ENCODE measurements at regions not wholly inside any gene's neighbourhood (a gene's known extent, or its start where the extent isn't known, plus 50 kb on each side); places are given as distances from the start of the nearest gene placed in this dataset.

DNA sequence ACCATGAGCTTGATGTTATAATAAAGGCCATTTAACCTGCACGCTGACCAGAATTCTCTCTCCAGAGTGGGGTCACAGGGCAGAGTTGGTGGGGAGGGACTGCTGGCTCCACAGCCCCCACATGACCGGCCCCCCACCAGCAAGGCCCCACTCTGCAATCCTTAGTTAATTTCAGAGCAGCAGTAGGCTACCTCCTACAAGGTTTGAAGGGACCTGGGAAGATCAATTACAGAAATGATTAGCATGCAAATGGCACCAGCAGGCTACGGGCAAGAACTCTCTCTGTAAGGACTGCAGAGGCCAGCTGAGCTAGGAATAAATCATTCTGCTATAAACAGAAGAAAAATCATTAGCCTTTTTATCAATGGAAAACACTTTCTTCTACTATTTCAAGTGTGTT, 135.3 kb downstream of the C1D start:
- Histone ChIP-seq H3K36me3 (no peaks in the 10 kb centered on the region), H3K4me2 (no peak overlapping the region), H3K4me3 (no peak overlapping the region), H3K9ac (no peak overlapping the region), H3K9me3 (replicated peaks in 1 of 11) (no peaks in the 10 kb centered on the region), H3K27me3 (no peaks in the 10 kb centered on the region), H3K27ac (no peak overlapping the region), H3K4me1 (peaks cover 0 to 7% (median 6%) of the 10 kb centered on the region in 10 experiments; a peak in 9 of 20 replicates), H4K20me1 (no peaks in the 10 kb centered on the region)
- no peak for TF ChIP-seq Cebpa-rat (IDR thresholded peaks at IDR 0.05)

DNA sequence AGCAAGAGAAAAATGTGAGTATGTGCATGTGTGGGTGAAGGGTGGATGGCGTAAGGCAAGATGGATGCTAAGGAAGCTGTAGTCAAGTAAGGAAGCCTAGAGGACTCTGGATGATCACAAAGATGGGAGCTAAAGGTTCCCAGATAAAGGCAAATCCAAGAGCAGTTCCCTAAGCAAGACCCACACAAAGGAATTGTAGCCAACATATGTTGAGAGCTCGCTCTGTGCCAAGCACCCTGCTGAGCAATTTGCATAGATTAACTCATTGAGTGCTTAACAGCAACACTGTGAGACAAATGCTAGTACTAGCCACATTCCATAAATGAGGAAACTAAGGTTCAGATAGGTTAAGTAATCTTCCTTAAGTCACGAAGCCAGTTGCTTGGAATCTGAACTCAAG, 132.6 kb downstream of the C1D start:
- no peaks in the 10 kb centered on the region for H4K20me1 ChIP-seq
- H3K36me3 ChIP-seq, result no peaks in the 10 kb centered on the region
- no peak overlapping the region for H3K27ac ChIP-seq
- TF ChIP-seq Cebpa-rat (IDR thresholded peaks at IDR 0.05), result no peak
- no peaks in the 10 kb centered on the region for H3K9me3 ChIP-seq (replicated peaks in 1 of 11)
- H3K4me1 ChIP-seq, result no peaks in the 10 kb centered on the region
- no peaks in the 10 kb centered on the region for H3K27me3 ChIP-seq
- no peak overlapping the region for H3K4me3 ChIP-seq
- H3K4me2 ChIP-seq, result no peak overlapping the region
- no peak overlapping the region for H3K9ac ChIP-seq

DNA sequence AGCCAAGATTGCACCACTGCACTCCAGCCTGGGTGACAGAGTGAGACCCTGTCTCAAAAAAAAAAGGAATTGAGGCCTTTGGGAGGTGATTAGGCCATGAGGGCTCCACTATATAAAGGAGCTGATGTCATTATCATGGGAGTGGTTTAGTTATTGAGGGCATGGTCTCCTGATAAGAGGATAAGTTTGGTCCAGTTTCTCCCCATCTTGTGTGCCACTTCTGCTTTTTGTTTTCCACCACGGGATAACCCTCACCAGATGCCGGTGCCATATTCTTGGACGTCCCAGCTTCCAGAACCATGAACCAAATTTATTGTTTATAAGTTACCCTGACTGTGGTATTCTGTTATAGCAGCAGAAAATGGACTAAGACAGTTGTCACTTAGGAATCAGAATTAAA, 125.8 kb downstream of the C1D start:
- no peak for TF ChIP-seq Cebpa-rat (IDR thresholded peaks at IDR 0.05)
- Histone ChIP-seq H3K27me3 (no peaks in the 10 kb centered on the region), H4K20me1 (no peaks in the 10 kb centered on the region), H3K9ac (no peak overlapping the region), H3K4me1 (peaks cover 0 to 7% (median 0%) of the 10 kb centered on the region in 10 experiments; a peak in 3 of 20 replicates), H3K36me3 (no peaks in the 10 kb centered on the region), H3K4me2 (no peak overlapping the region), H3K9me3 (replicated peaks in 1 of 11) (0 out of 22 replicates have a peak, but pooled peaks cover 0 to 3% (median 0%) of the 10 kb centered on the region in 11 experiments), H3K4me3 (no peak overlapping the region), H3K27ac (no peak overlapping the region)

- H3K9ac ChIP-seq, result no peak overlapping the region
- H3K4me1 ChIP-seq, result peaks cover 0 to 7% (median 0%) of the 10 kb centered on the region in 10 experiments; a peak in 3 of 20 replicates
- H3K9me3 ChIP-seq (replicated peaks in 1 of 11), result peaks cover 5 to 12% (median 8%) of the 10 kb centered on the region in 11 experiments
- no peak overlapping the region for H3K4me3 ChIP-seq
- TF ChIP-seq Cebpa-rat (IDR thresholded peaks at IDR 0.05), result no peak
- H4K20me1 ChIP-seq, result no peaks in the 10 kb centered on the region
- H3K4me2 ChIP-seq, result no peak overlapping the region
- no peak overlapping the region for H3K27ac ChIP-seq
- H3K36me3 ChIP-seq, result no peaks in the 10 kb centered on the region
- no peaks in the 10 kb centered on the region for H3K27me3 ChIP-seq
Observed at GRCh38 chr2:67938053-67938452, 124.8 kb downstream of the C1D start.

- peaks cover 14 to 22% (median 19%) of the 10 kb centered on the region in 11 experiments for H3K9me3 ChIP-seq (replicated peaks in 1 of 11)
- no peaks in the 10 kb centered on the region for H4K20me1 ChIP-seq
- no peaks in the 10 kb centered on the region for H3K36me3 ChIP-seq
- H3K9ac ChIP-seq, result no peak overlapping the region
- peaks cover 7 to 19% (median 12%) of the 10 kb centered on the region in 10 experiments; a peak in 18 of 20 replicates for H3K4me1 ChIP-seq
- TF ChIP-seq Cebpa-rat (IDR thresholded peaks at IDR 0.05), result no peak
- H3K4me3 ChIP-seq, result no peak overlapping the region
- H3K27me3 ChIP-seq, result no peaks in the 10 kb centered on the region
- H3K4me2 ChIP-seq, result no peak overlapping the region
- no peak overlapping the region for H3K27ac ChIP-seq
Observed at GRCh38 chr2:67945056-67945455, 117.7 kb downstream of the C1D start.

- Histone ChIP-seq H3K27me3 (no peaks in the 10 kb centered on the region), H3K4me2 (peak overlapping the region in 10 of 11 experiments; percentile 8 to 53 (median 34); a peak in 13 of 22 replicates)
- TF ChIP-seq Cebpa-rat (IDR thresholded peaks at IDR 0.05), result no peak
Observed at GRCh38 chr2:67945940-67946339, 116.9 kb downstream of the C1D start.

DNA sequence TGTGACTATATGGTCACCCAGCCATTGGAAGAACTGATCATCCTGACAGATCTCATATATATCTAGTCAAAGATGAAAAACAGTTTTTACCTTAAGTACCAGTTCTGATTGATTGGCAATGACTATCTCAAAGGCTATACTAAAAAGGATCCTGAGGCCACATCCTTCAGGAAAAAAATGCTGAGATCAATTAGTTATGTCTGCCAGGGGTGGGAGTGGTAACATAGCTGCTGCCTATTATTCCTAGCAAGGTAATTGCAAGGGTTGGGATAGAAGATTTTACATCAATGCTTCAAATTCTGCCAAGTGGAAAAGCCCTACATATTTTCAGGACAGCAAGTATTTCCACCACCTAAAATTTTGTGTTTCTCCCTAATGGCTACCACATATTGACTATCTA, 114.7 kb downstream of the C1D start:
- H3K4me2 ChIP-seq, result no peak overlapping the region
- H3K9ac ChIP-seq, result no peak overlapping the region
- no peak overlapping the region for H3K27ac ChIP-seq
- H3K27me3 ChIP-seq, result no peaks in the 10 kb centered on the region
- H3K4me3 ChIP-seq, result no peak overlapping the region
- no peaks in the 10 kb centered on the region for H3K36me3 ChIP-seq
- no peaks in the 10 kb centered on the region for H4K20me1 ChIP-seq
- peaks cover 6 to 12% (median 10%) of the 10 kb centered on the region in 11 experiments for H3K9me3 ChIP-seq (replicated peaks in 1 of 11)
- TF ChIP-seq Cebpa-rat (IDR thresholded peaks at IDR 0.05), result no peak
- peaks cover 4 to 29% (median 12%) of the 10 kb centered on the region in 10 experiments; a peak in 16 of 20 replicates for H3K4me1 ChIP-seq

More at GRCh38 chr2:67945940-67946339, 116.9 kb downstream of the C1D start:
- no peaks in the 10 kb centered on the region for H3K36me3 ChIP-seq
- no peak overlapping the region for H3K9ac ChIP-seq
- H3K9me3 ChIP-seq (replicated peaks in 1 of 11), result peaks cover 14 to 21% (median 19%) of the 10 kb centered on the region in 11 experiments
- no peak overlapping the region for H3K27ac ChIP-seq
- H4K20me1 ChIP-seq, result no peaks in the 10 kb centered on the region
- peaks cover 4 to 22% (median 12%) of the 10 kb centered on the region in 10 experiments; a peak in 16 of 20 replicates for H3K4me1 ChIP-seq
- no peak overlapping the region for H3K4me3 ChIP-seq

DNA sequence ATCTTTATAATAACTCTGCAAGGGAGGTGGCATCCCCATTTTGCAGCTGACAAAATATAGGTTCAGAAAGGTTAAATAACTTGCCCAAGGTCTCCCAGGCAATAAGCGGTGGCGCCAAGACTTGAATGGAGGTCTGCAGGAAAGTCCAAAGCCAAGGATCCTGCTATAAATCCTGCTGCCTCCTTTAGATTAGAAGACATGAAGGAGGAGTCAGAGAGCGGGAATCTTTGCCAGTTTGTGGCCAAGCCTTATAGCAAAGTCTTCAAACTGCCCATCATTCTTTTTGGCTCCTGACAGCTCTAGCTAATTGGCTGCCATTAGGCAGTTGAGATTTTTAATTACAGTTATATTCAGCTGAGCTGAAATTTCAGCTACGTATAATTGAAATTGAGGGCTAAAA, 114.3 kb downstream of the C1D start:
- no peaks in the 10 kb centered on the region for H3K27me3 ChIP-seq
- H3K9ac ChIP-seq, result no peak overlapping the region
- H3K4me3 ChIP-seq, result no peak overlapping the region
- H3K4me2 ChIP-seq, result no peak overlapping the region
- no peaks in the 10 kb centered on the region for H3K36me3 ChIP-seq
- H3K9me3 ChIP-seq (replicated peaks in 1 of 11), result peaks cover 2 to 8% (median 6%) of the 10 kb centered on the region in 11 experiments; a peak in 11 of 22 replicates
- TF ChIP-seq Cebpa-rat (IDR thresholded peaks at IDR 0.05), result no peak
- H3K27ac ChIP-seq, result no peak overlapping the region
- no peaks in the 10 kb centered on the region for H4K20me1 ChIP-seq
- H3K4me1 ChIP-seq, result peaks cover 4 to 29% (median 12%) of the 10 kb centered on the region in 10 experiments; a peak in 16 of 20 replicates

GRCh38 chr2:67950018-67950417, 112.8 kb downstream of the C1D start:
- TF ChIP-seq Cebpa-rat (IDR thresholded peaks at IDR 0.05), result no peak
- Histone ChIP-seq H3K9ac (no peak overlapping the region), H3K27me3 (no peaks in the 10 kb centered on the region)

GRCh38 chr2:67950919-67951318, 111.9 kb downstream of the C1D start:
- no peak overlapping the region for H3K9ac ChIP-seq
- no peak overlapping the region for H3K4me3 ChIP-seq
- TF ChIP-seq Cebpa-rat (IDR thresholded peaks at IDR 0.05), result no peak
- no peaks in the 10 kb centered on the region for H3K27me3 ChIP-seq
- H3K27ac ChIP-seq, result no peak overlapping the region
- peaks cover 4 to 29% (median 12%) of the 10 kb centered on the region in 10 experiments; a peak in 16 of 20 replicates for H3K4me1 ChIP-seq
- H3K9me3 ChIP-seq (replicated peaks in 1 of 11), result no peaks in the 10 kb centered on the region
- peak overlapping the region in 3 of 11 experiments; percentile 27 to 48 (median 29); a peak in 4 of 22 replicates for H3K4me2 ChIP-seq
- no peaks in the 10 kb centered on the region for H4K20me1 ChIP-seq
- H3K36me3 ChIP-seq, result no peaks in the 10 kb centered on the region

More at GRCh38 chr2:67950018-67950417, 112.8 kb downstream of the C1D start:
- Histone ChIP-seq H3K4me1 (peaks cover 4 to 29% (median 12%) of the 10 kb centered on the region in 10 experiments; a peak in 16 of 20 replicates), H3K4me2 (peak overlapping the region in 2 of 11 experiments; percentile 11 to 25; a peak in 1 of 22 replicates), H3K9me3 (replicated peaks in 1 of 11) (no peaks in the 10 kb centered on the region), H3K27ac (no peak overlapping the region), H4K20me1 (no peaks in the 10 kb centered on the region), H3K4me3 (no peak overlapping the region), H3K36me3 (no peaks in the 10 kb centered on the region)
